ENCODE measurements at regions not wholly inside any gene's neighbourhood (a gene's known extent, or its start where the extent isn't known, plus 50 kb on each side); places are given as distances from the start of the nearest gene placed in this dataset.
A peak's percentile ranks its signal among the peaks of the same experiment; 100 is the strongest.

DNA sequence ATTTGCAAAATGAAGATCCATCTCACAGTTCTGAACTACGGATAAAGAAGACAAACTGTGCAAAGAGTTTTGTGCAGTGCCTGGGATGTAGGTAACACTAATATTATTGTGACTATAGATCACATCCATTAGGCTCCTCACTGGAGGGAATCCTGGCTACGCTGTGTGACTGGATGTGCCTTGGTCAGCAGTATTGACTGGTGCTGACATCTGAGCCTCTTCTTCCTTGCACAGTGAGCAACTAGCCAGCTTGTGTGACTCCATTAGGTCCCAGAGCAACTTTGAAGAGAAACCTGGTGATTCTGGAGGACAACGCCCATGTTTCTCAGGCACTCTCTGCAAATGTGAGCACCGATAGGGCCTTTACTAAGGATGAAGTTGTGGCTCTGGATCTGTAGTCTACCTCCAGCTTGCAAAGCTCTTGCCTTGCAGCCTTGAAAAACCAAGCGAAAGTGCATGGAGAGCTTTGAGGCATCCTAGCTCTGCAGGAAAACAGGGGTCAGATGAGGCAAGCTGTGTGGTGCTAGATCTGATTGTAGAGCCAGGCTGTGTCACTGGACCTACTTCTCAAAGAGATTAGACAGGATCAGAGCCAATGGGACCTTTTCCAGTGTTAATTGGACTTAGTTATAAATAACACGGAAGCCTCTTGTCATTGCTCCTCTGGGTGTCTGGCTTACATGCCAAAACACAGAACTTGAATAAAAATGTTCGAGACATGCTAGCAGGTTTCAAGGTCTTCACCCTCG, 303.6 kb upstream of the LYZL1 start (continued):
- no peak for TF ChIP-seq ZNF280B (CRISPR knock-in tag; IDR thresholded peaks at IDR 0.05)
- TF ChIP-seq SOX6 (IDR thresholded peaks at IDR 0.05), result no peak
- no peak for TF ChIP-seq NR2C2 (CRISPR knock-in tag; IDR thresholded peaks at IDR 0.05)
- TF ChIP-seq NR2C2 (tag; IDR thresholded peaks at IDR 0.05), result no peak; the same call in 1 of the 2 replicates
- TF ChIP-seq RAD51 (IDR thresholded peaks at IDR 0.05; ENCODE audit: borderline replicate concordance, low read depth), result no peak
- 0 out of 2 replicates have a peak, but pooled peaks have one; percentile 31 for TF ChIP-seq CEBPG (CRISPR knock-in tag; IDR thresholded peaks at IDR 0.05)
- TF ChIP-seq CEBPG (tag; conservative IDR thresholded peaks at IDR 0.05 in 1 of 2, IDR thresholded peaks at IDR 0.05 in 1 of 2), result no peak
- TF ChIP-seq CBFA2T3 (IDR thresholded peaks at IDR 0.05), result peak; percentile 7; the same call in 1 of the 2 replicates
- no peak for TF ChIP-seq CCNT2 (IDR thresholded peaks at IDR 0.05; ENCODE audit: borderline replicate concordance, extremely low read depth, insufficient read length, low read depth, low read length)
- TF ChIP-seq, protein P1, sequence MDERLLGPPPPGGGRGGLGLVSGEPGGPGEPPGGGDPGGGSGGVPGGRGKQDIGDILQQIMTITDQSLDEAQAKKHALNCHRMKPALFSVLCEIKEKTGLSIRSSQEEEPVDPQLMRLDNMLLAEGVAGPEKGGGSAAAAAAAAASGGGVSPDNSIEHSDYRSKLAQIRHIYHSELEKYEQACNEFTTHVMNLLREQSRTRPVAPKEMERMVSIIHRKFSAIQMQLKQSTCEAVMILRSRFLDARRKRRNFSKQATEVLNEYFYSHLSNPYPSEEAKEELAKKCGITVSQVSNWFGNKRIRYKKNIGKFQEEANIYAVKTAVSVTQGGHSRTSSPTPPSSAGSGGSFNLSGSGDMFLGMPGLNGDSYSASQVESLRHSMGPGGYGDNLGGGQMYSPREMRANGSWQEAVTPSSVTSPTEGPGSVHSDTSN (CRISPR knock-in tag; IDR thresholded peaks at IDR 0.05; ENCODE audit: low read depth), result no peak
- TF ChIP-seq, protein P1 (tag; conservative IDR thresholded peaks at IDR 0.05; ENCODE audit: low read depth), result peak; percentile 64
- peak; percentile 20; the same call in 1 of the 2 replicates for TF ChIP-seq VEZF1 (CRISPR knock-in tag; IDR thresholded peaks at IDR 0.05)
- TF ChIP-seq RAD21 (CRISPR knock-in tag; conservative IDR thresholded peaks at IDR 0.05 in 1 of 2, IDR thresholded peaks at IDR 0.05 in 1 of 2), result no peak
- TF ChIP-seq CHCHD3 (CRISPR knock-in tag; IDR thresholded peaks at IDR 0.05), result no peak
- TF ChIP-seq PKNOX1 (IDR thresholded peaks at IDR 0.05), result 0 out of 2 replicates have a peak, but pooled peaks have one; percentile 18
- no peak for TF ChIP-seq HDAC3 (IDR thresholded peaks at IDR 0.05; ENCODE audit: borderline replicate concordance, partially characterized antibody)
